ENCODE measurements at regions not wholly inside any gene's neighbourhood (a gene's known extent, or its start where the extent isn't known, plus 50 kb on each side); places are given as distances from the start of the nearest gene placed in this dataset.
A peak's percentile ranks its signal among the peaks of the same experiment; 100 is the strongest.

DNA sequence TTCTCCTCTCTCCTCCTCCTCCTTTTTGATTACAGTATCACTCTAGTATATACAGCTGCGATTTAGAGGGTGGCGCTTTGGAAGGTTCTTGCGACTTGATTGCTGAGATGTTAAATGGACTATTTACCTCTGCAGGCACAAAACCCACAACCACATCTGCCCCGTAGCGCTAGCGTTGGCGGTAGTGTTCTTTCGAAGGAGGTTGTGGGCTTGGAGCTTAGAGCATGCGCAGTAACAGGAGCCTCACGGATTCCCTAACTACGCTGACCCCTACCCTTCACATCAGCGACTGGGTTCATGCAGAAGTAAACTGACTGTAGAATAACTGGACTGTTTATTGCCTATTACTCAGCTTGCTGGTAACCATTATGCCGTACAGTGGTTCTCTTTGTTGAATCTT, 58.0 kb downstream of the CGGBP1 start:
- Histone ChIP-seq H3K4me1 (replicated peaks in 1 of 2) (no peaks in the 10 kb centered on the region), H3K4me3 (no peak overlapping the region), H3K27ac (no peak overlapping the region)
- 13 to 100% (median 72%) methylated on average over 1 to 8 of the region's 13 CpGs for WGBS, 10 experiments
- ATAC-seq (replicated peaks in 6 of 8) = no peak
- in situ Hi-C loops (cut with MboI; ENCODE audit: low pct_unique_long_range_greater_than_20kb in 2 of 9, low sequenced_read_pairs in 9 of 9, unreplicated experiment in 9 of 9) = loop anchor here in 3 of 9 experiments (25.0 kb wide), 3 partner anchors 489 to 739 kb away; no protein-coding TSS in a partner anchor

DNA sequence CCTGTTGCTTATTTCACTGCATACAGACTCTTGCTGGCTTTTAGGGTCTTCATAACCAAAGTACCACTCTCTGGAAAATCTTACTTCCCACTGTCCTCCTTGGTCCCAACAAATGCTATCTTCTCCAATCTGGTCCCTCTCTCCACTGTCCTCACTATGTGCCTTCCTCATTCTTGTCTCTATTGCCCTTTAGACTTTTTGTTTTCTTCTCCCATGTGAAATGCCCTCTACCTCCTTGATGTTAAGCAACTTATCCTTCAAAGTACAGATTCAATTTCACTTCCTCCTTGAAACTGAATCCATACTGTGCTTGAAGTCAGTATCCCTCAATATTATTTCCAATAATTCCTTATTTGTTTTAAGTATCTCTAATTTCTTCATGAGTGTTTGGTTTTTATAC, 60.8 kb downstream of the CGGBP1 start:
- no peak overlapping the region for H3K4me3 ChIP-seq
- H3K4me1 ChIP-seq (replicated peaks in 1 of 2) = no peaks in the 10 kb centered on the region
- no peak overlapping the region for H3K27ac ChIP-seq
- in situ Hi-C loops (cut with MboI; ENCODE audit: low pct_unique_long_range_greater_than_20kb in 2 of 9, low sequenced_read_pairs in 9 of 9, unreplicated experiment in 9 of 9) = loop anchor here in 2 of 9 experiments (25.0 kb wide), 2 partner anchors 236 to 686 kb away; no protein-coding TSS in a partner anchor
- no peak for ATAC-seq (replicated peaks in 6 of 8)

DNA sequence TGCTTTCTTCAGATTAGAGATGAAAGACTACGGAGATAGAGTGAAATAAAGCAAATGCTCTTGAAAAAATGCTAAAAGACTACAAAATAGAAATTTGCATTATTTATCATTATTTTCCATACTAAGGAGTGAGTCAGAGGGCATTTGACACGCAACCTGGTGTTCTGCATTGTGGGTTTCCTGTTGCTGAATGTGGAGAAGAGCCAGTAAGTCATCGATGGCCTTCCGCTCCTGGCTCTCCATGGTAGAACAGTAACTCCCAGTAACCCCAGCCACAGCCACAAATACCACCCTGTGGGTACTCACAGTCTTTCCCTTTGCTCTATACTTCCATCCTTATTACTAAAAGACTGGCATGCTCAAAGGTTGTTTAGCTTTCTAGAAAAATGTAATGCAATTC, 61.5 kb downstream of the CGGBP1 start:
- Histone ChIP-seq H3K27ac (no peak overlapping the region), H3K4me1 (replicated peaks in 1 of 2) (no peaks in the 10 kb centered on the region), H3K4me3 (no peak overlapping the region)
- WGBS, 10 experiments = 7 to 91% (median 66%) methylated on average over 1 to 4 of the region's 4 CpGs; no CpG with 5 or more reads in 2 of the 10 experiments
- peak in 3 of 8 experiments; percentile 33 to 98 (median 96) for ATAC-seq (replicated peaks in 6 of 8)
- in situ Hi-C loops (cut with MboI; ENCODE audit: low pct_unique_long_range_greater_than_20kb in 2 of 9, low sequenced_read_pairs in 9 of 9, unreplicated experiment in 9 of 9) = loop anchor here in 2 of 9 experiments (25.0 kb wide), 2 partner anchors 235 to 685 kb away; no protein-coding TSS in a partner anchor

DNA sequence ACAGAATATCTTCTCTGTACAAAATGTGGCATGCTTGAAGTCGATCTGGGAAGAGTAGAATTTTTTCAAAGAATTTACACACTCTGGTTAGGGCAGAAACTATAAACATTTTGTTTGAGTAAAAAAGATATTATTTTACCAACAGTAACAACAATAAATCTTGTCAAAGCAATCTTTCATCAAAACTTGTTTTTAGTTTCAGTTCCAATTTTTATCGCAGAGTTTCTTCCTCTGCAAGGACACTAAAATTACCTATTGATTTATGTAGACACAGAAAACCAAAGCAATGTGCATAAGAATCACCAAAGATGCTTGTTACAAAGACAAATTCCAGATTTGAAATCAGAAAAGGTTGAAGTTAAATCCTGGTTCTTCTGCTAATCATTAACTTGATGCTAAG, 61.9 kb downstream of the CGGBP1 start:
- 11 to 100% (median 85%) methylated on average over 2 of the region's 2 CpGs for WGBS, 10 experiments
- H3K27ac ChIP-seq = no peak overlapping the region
- peak in 2 of 8 experiments; percentile 27 to 37 for ATAC-seq (replicated peaks in 6 of 8)
- H3K4me1 ChIP-seq (replicated peaks in 1 of 2) = no peaks in the 10 kb centered on the region
- in situ Hi-C loops (cut with MboI; ENCODE audit: low pct_unique_long_range_greater_than_20kb in 2 of 9, low sequenced_read_pairs in 9 of 9, unreplicated experiment in 9 of 9) = loop anchor here in 2 of 9 experiments (25.0 kb wide), 2 partner anchors 235 to 685 kb away; no protein-coding TSS in a partner anchor
- no peak overlapping the region for H3K4me3 ChIP-seq

DNA sequence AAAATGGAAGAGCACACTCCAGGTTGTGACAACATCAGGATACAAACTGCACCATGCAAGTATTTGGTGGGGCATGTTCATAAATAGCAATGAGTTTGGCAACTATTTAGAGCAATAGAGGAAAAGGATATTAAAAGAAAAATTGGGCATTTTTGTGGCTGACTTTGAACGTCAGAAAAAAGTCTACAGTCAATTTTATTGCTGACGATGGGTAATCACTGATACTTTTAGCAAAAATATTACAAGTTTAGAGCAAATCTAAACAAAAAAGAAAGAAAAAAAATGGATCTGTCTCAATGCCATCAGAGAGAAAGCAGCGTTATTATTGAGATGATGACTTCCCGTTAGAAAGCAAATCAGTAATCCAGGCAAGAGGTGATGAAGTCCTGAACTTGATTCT, 65.2 kb downstream of the CGGBP1 start:
- no peak overlapping the region for H3K4me3 ChIP-seq
- H3K4me1 ChIP-seq (replicated peaks in 1 of 2) = no peaks in the 10 kb centered on the region
- WGBS, 10 experiments = 60 to 100% (median 88%) methylated on average over 3 to 4 of the region's 4 CpGs
- ATAC-seq (replicated peaks in 6 of 8) = no peak
- in situ Hi-C loops (cut with MboI; ENCODE audit: low pct_unique_long_range_greater_than_20kb in 2 of 9, low sequenced_read_pairs in 9 of 9, unreplicated experiment in 9 of 9) = loop anchor here in 2 of 9 experiments (25.0 kb wide), 2 partner anchors 231 to 681 kb away; no protein-coding TSS in a partner anchor
- no peak overlapping the region for H3K27ac ChIP-seq

DNA sequence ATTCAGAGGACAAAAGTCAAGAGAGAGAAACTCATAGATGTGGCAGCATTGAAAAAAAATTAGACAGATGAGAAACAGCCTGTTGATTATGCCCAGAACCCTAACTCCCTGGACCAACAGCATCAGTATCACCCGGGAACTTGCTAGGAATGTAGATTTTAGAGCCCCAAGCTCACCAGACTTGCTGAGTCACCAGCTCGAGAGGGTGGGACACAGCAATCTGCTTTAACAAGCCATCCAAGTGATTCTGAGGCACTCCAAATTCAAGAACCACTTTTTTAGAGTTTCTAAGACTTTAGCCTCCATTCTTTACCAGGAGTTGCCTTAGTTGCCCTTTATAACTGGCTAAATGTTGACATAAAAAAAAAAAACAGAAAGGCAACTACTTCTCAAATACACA, 70.9 kb downstream of the CGGBP1 start:
- no peak overlapping the region for H3K27ac ChIP-seq
- peak in 2 of 8 experiments; percentile 85 to 87 for ATAC-seq (replicated peaks in 6 of 8)
- 7 to 62% (median 21%) methylated on average over 1 to 2 of the region's 2 CpGs; no CpG with 5 or more reads in 2 of the 10 experiments for WGBS, 10 experiments
- in situ Hi-C loops (cut with MboI; ENCODE audit: low pct_unique_long_range_greater_than_20kb in 2 of 9, low sequenced_read_pairs in 9 of 9, unreplicated experiment in 9 of 9) = loop anchor here in 2 of 9 experiments (25.0 kb wide), 2 partner anchors 226 to 676 kb away; no protein-coding TSS in a partner anchor
- H3K4me1 ChIP-seq (replicated peaks in 1 of 2) = no peaks in the 10 kb centered on the region
- no peak overlapping the region for H3K4me3 ChIP-seq

DNA sequence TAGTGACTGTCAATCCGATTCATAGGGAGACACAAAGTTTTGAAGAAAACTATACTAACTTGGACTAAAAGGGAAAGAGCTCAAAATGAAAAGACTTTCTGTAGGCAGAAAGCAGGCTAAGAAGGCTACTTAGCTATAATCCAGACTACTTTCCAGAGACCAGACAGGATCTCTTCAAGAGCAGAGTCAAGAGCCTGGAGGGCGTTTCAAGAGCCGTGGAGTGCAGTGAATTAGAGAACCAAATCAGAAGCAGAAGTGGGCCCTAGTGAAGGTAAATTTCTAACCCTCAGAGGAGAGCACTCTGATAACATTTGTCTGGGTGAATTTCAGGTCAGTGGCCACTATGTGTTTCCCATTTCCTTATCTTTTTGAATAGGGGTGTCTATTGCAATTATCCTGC, 76.4 kb downstream of the CGGBP1 start:
- WGBS, 10 experiments = 40 to 100% (median 87%) methylated on average over 1 to 3 of the region's 3 CpGs
- no peak for ATAC-seq (replicated peaks in 6 of 8)
- Histone ChIP-seq H3K4me3 (no peak overlapping the region), H3K27ac (no peak overlapping the region), H3K4me1 (replicated peaks in 1 of 2) (no peaks in the 10 kb centered on the region)
- in situ Hi-C loops (cut with MboI; ENCODE audit: low pct_unique_long_range_greater_than_20kb in 2 of 9, low sequenced_read_pairs in 9 of 9, unreplicated experiment in 9 of 9) = loop anchor here in 2 of 9 experiments (25.0 kb wide), 2 partner anchors 220 to 670 kb away; no protein-coding TSS in a partner anchor

DNA sequence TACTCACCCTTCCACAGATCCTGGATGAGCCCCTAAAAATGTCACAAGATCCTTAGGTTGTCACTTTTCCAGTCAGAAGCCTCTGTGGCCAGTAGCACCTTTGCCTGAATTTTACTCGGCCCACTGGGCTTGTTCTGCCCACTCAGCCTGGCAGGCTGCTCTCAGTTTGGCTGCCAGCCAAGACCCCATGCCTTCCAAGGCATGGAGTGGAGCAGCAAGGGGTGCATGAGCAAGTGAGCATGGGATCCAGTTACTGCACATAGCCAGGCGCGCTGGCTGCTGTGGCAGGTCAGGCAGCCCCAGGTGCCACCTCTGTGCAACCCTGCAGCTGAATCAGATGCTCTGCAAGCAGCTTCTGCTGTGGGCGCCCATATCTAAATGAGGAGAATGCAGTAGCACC, 79.3 kb downstream of the CGGBP1 start:
- H3K4me1 ChIP-seq (replicated peaks in 1 of 2) = no peaks in the 10 kb centered on the region

DNA sequence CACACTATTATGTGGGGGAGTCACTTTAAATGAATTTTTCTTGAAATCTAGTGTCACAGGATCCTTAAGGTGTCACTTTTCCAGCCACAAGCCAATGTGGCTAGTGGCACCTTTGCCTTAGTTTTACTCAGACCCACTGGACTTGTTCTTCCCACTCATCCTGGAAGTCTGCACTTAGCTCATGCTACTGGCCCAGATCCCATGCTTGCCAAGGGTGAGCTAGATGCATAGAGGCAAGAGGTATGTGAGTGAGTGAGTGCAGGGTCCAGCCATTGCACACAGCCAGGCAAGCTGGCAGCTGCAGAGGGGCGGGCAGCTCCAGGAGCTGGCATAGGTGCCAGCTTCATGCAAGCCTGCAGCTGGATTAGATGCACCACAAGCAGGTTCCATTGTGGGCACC, 81.0 kb downstream of the CGGBP1 start:
- no peak overlapping the region for H3K4me3 ChIP-seq
- no peak for ATAC-seq (replicated peaks in 6 of 8)
- 86 to 100% (median 100%) methylated on average over 1 of the region's 1 CpG; no CpG with 5 or more reads in 7 of the 10 experiments for WGBS, 10 experiments
- H3K27ac ChIP-seq = no peak overlapping the region
- no peaks in the 10 kb centered on the region for H3K4me1 ChIP-seq (replicated peaks in 1 of 2)
- in situ Hi-C loops (cut with MboI; ENCODE audit: low pct_unique_long_range_greater_than_20kb in 2 of 9, low sequenced_read_pairs in 9 of 9, unreplicated experiment in 9 of 9) = loop anchor here in 2 of 9 experiments (25.0 kb wide), 2 partner anchors 215 to 665 kb away; no protein-coding TSS in a partner anchor

More for the DNA sequence above, 79.3 kb downstream of the CGGBP1 start:
- H3K4me3 ChIP-seq = no peak overlapping the region
- 0 to 89% (median 57%) methylated on average over 1 to 3 of the region's 4 CpGs; no CpG with 5 or more reads in 6 of the 10 experiments for WGBS, 10 experiments
- no peak overlapping the region for H3K27ac ChIP-seq
- ATAC-seq (replicated peaks in 6 of 8) = no peak
- in situ Hi-C loops (cut with MboI; ENCODE audit: low pct_unique_long_range_greater_than_20kb in 2 of 9, low sequenced_read_pairs in 9 of 9, unreplicated experiment in 9 of 9) = loop anchor here in 2 of 9 experiments (25.0 kb wide), 2 partner anchors 217 to 667 kb away; no protein-coding TSS in a partner anchor

DNA sequence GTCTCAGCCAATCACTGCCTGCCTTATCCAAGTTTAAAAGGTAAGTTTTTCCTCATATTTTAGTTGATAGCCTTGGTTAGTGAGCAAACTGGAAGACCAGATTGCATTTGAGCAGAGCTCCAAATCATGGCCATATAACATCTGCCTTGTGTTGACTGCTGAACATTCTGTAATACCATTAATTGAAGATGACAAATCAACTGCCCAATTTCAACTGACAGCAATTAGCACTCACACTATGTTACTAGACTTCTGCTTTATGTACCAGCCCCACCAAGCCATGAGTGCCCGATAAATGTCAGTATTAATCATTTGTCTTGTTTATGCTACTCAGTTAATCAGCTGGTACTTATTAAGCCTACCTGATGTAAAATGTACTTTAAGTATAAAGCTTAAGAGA, 83.1 kb downstream of the CGGBP1 start:
- 0 to 100% (median 57%) methylated on average over 1 of the region's 1 CpG; no CpG with 5 or more reads in 1 of the 10 experiments for WGBS, 10 experiments
- Histone ChIP-seq H3K27ac (no peak overlapping the region), H3K4me3 (no peak overlapping the region), H3K4me1 (replicated peaks in 1 of 2) (no peaks in the 10 kb centered on the region)
- ATAC-seq (replicated peaks in 6 of 8) = no peak
- in situ Hi-C loops (cut with MboI; ENCODE audit: low pct_unique_long_range_greater_than_20kb in 2 of 9, low sequenced_read_pairs in 9 of 9, unreplicated experiment in 9 of 9) = loop anchor here in 2 of 9 experiments (25.0 kb wide), 2 partner anchors 213 to 663 kb away; no protein-coding TSS in a partner anchor

DNA sequence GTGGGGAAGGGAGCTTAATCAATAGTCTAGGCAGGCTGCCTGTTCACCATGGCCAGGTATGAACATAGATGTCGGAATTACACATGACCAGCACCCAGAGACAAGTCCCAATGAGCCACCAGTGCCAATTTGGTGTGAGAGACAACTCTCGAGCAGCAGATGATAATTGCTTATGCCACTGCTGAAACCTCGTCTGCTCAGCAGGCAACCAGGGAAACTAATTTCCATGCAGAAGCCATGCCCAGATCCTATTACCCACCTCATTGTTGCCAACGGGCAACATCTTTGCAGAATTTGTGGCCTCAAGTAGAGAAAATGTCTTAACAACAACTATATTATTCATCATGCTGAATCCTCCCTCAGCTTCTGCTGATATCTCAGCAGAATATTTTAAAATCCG, 84.9 kb downstream of the CGGBP1 start:
- in situ Hi-C loops (cut with MboI; ENCODE audit: low pct_unique_long_range_greater_than_20kb in 2 of 9, low sequenced_read_pairs in 9 of 9, unreplicated experiment in 9 of 9) = no loop called here
- no peaks in the 10 kb centered on the region for H3K4me1 ChIP-seq (replicated peaks in 1 of 2)
- 11 to 91% (median 76%) methylated on average over 1 to 4 of the region's 5 CpGs; no CpG with 5 or more reads in 1 of the 10 experiments for WGBS, 10 experiments
- no peak overlapping the region for H3K27ac ChIP-seq
- H3K4me3 ChIP-seq = no peak overlapping the region
- no peak for ATAC-seq (replicated peaks in 6 of 8)

DNA sequence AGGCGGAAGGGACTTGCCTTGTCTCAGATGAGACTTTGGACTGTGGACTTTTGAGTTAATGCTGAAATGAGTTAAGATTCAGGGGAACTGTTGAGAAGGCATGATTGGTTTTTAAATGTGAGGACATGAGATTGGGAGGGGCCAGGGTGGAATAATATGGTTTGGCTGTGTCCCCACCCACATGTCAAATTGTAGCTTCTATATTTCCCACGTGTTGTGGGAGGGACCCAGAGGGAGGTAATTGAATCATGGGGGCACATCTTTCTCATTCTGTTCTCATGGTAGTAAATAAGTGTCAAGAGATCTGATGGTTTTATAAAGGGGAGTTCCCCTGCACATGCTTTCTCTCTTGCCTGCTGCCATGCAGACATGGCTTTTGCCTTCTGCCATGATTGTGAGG, 89.2 kb downstream of the CGGBP1 start:
- in situ Hi-C loops (cut with MboI; ENCODE audit: low pct_unique_long_range_greater_than_20kb in 2 of 9, low sequenced_read_pairs in 9 of 9, unreplicated experiment in 9 of 9) = no loop called here
- Histone ChIP-seq H3K27ac (no peak overlapping the region), H3K4me1 (replicated peaks in 1 of 2) (no peaks in the 10 kb centered on the region), H3K4me3 (no peak overlapping the region)
- no peak for ATAC-seq (replicated peaks in 6 of 8)
- WGBS, 10 experiments = 0 to 82% (median 75%) methylated on average over 1 to 2 of the region's 2 CpGs; no CpG with 5 or more reads in 6 of the 10 experiments

DNA sequence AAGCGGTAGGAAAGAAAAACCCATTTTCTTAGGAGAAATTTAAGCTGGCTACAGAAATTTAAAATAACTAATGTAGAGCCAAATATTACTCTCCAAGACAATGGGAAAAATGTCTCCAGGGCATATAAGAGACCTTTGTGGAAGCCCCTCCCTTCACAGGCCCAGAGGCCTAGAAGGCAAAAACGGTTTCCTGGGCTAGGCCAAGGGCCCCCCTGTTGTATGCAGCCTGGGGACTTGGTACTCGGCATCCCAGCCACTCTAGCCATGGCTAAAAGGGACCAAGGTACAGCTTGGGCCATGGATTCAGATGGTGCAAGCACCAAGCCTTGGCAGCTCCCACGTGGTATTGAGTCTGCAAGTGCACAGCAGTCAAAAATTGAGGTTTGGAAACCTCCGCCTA, 90.1 kb downstream of the CGGBP1 start:
- in situ Hi-C loops (cut with MboI; ENCODE audit: low pct_unique_long_range_greater_than_20kb in 2 of 9, low sequenced_read_pairs in 9 of 9, unreplicated experiment in 9 of 9) = no loop called here
- no peak for ATAC-seq (replicated peaks in 6 of 8)
- WGBS, 10 experiments = 39 to 100% (median 83%) methylated on average over 1 to 4 of the region's 5 CpGs; no CpG with 5 or more reads in 3 of the 10 experiments
- Histone ChIP-seq H3K4me1 (replicated peaks in 1 of 2) (no peaks in the 10 kb centered on the region), H3K27ac (no peak overlapping the region), H3K4me3 (no peak overlapping the region)

DNA sequence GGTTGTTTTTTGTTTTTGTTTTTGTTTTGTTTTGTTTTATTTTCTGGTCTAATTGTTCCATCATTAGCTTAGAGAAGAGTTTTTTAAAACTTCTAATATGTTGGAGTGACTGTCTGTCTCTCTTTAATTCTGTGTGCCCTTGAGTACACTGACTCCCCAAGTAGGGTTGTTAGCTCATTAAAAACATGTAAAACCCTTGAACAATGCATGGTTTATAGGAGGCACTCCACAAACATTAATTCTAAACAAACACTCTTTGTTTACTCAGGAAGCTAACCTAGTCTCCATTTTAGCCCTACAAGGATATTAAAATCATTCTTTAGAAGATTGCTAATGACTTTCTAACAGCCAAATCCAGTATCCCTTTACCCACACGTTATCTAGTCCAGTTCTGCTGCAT, 100.5 kb downstream of the CGGBP1 start:
- no peaks in the 10 kb centered on the region for H3K4me1 ChIP-seq (replicated peaks in 1 of 2)
- 0 to 100% (median 50%) methylated on average over 1 of the region's 1 CpG; no CpG with 5 or more reads in 1 of the 10 experiments for WGBS, 10 experiments
- in situ Hi-C loops (cut with MboI; ENCODE audit: low pct_unique_long_range_greater_than_20kb in 2 of 9, low sequenced_read_pairs in 9 of 9, unreplicated experiment in 9 of 9) = no loop called here
- no peak overlapping the region for H3K27ac ChIP-seq
- ATAC-seq (replicated peaks in 6 of 8) = no peak
- H3K4me3 ChIP-seq = no peak overlapping the region
